ENCODE measurements at regions not wholly inside any gene's neighbourhood (a gene's known extent, or its start where the extent isn't known, plus 50 kb on each side); places are given as distances from the start of the nearest gene placed in this dataset.

- no peak overlapping the region for H3K27ac ChIP-seq (ENCODE audit: low read length)
- no peak overlapping the region for H3K4me3 ChIP-seq (ENCODE audit: low read depth in 1 of 2, low read length in 2 of 2)
- no peaks in the 10 kb centered on the region for H3K4me1 ChIP-seq (ENCODE audit: insufficient read depth, low read length)
- no peaks in the 10 kb centered on the region for H4K20me1 ChIP-seq (ENCODE audit: insufficient read depth, low read length)
- H2AFZ ChIP-seq (ENCODE audit: low read depth, low read length): no peak overlapping the region
- TF ChIP-seq CTCF (IDR thresholded peaks at IDR 0.05; ENCODE audit: borderline replicate concordance, extremely low read depth, low read length, poor library complexity, severe bottlenecking): no peak
- no peak for TF ChIP-seq EZH2 (IDR thresholded peaks at IDR 0.05; ENCODE audit: borderline replicate concordance, low read depth, low read length, severe bottlenecking)
- no peaks in the 10 kb centered on the region for H3K9me3 ChIP-seq (ENCODE audit: insufficient read depth, low read length, severe bottlenecking)
- DNase-seq: no peak
- H3K9ac ChIP-seq (ENCODE audit: low read depth, low read length): no peak overlapping the region
- no peak overlapping the region for H3K4me2 ChIP-seq (ENCODE audit: insufficient read depth, low read length)
- no peaks in the 10 kb centered on the region for H3K79me2 ChIP-seq (ENCODE audit: insufficient read depth, low read length)
- no peaks in the 10 kb centered on the region for H3K27me3 ChIP-seq (ENCODE audit: insufficient read depth, low read length, poor library complexity)
- no peak for ATAC-seq (ENCODE audit: insufficient read depth, low read depth)
- no peaks in the 10 kb centered on the region for H3K36me3 ChIP-seq (ENCODE audit: insufficient read depth, low read length)
Measured at GRCh38 chr1:163674236-163674635, 352.5 kb downstream of the NUF2 start.

GRCh38 chr1:163684785-163685184 lies 363.0 kb downstream of the NUF2 start:
- no peaks in the 10 kb centered on the region for H4K20me1 ChIP-seq (ENCODE audit: insufficient read depth, low read length)
- no peak overlapping the region for H3K27ac ChIP-seq (ENCODE audit: low read length)
- no peak for ATAC-seq (ENCODE audit: insufficient read depth, low read depth)
- no peak overlapping the region for H3K4me3 ChIP-seq (ENCODE audit: low read depth in 1 of 2, low read length in 2 of 2)
- H2AFZ ChIP-seq (ENCODE audit: low read depth, low read length): no peak overlapping the region
- H3K9me3 ChIP-seq (ENCODE audit: insufficient read depth, low read length, severe bottlenecking): peaks cover 6% of the 10 kb centered on the region
- no peaks in the 10 kb centered on the region for H3K79me2 ChIP-seq (ENCODE audit: insufficient read depth, low read length)
- H3K9ac ChIP-seq (ENCODE audit: low read depth, low read length): no peak overlapping the region
- H3K4me2 ChIP-seq (ENCODE audit: insufficient read depth, low read length): no peak overlapping the region
- H3K36me3 ChIP-seq (ENCODE audit: insufficient read depth, low read length): no peaks in the 10 kb centered on the region
- no peaks in the 10 kb centered on the region for H3K4me1 ChIP-seq (ENCODE audit: insufficient read depth, low read length)
- no peak for TF ChIP-seq CTCF (IDR thresholded peaks at IDR 0.05; ENCODE audit: borderline replicate concordance, extremely low read depth, low read length, poor library complexity, severe bottlenecking)
- no peaks in the 10 kb centered on the region for H3K27me3 ChIP-seq (ENCODE audit: insufficient read depth, low read length, poor library complexity)
- DNase-seq: no peak

- Histone ChIP-seq H3K27me3 (ENCODE audit: insufficient read depth, low read length, poor library complexity) (no peaks in the 10 kb centered on the region), H3K27ac (ENCODE audit: low read length) (no peak overlapping the region), H3K4me3 (ENCODE audit: low read depth in 1 of 2, low read length in 2 of 2) (no peak overlapping the region), H3K79me2 (ENCODE audit: insufficient read depth, low read length) (no peaks in the 10 kb centered on the region), H3K9me3 (ENCODE audit: insufficient read depth, low read length, severe bottlenecking) (no peaks in the 10 kb centered on the region), H3K4me2 (ENCODE audit: insufficient read depth, low read length) (no peak overlapping the region), H3K4me1 (ENCODE audit: insufficient read depth, low read length) (no peaks in the 10 kb centered on the region), H2AFZ (ENCODE audit: low read depth, low read length) (no peak overlapping the region), H3K36me3 (ENCODE audit: insufficient read depth, low read length) (no peaks in the 10 kb centered on the region), H3K9ac (ENCODE audit: low read depth, low read length) (no peak overlapping the region), H4K20me1 (ENCODE audit: insufficient read depth, low read length) (no peaks in the 10 kb centered on the region)
- TF ChIP-seq EZH2 (IDR thresholded peaks at IDR 0.05; ENCODE audit: borderline replicate concordance, low read depth, low read length, severe bottlenecking) (no peak), CTCF (IDR thresholded peaks at IDR 0.05; ENCODE audit: borderline replicate concordance, extremely low read depth, low read length, poor library complexity, severe bottlenecking) (no peak)
- DNase-seq (no peak), ATAC-seq (ENCODE audit: insufficient read depth, low read depth) (no peak)
Measured at GRCh38 chr1:163692266-163692665, 370.5 kb downstream of the NUF2 start.

GRCh38 chr1:163697137-163697536 lies 375.4 kb downstream of the NUF2 start:
- Histone ChIP-seq H3K27me3 (ENCODE audit: insufficient read depth, low read length, poor library complexity) (no peaks in the 10 kb centered on the region), H3K27ac (ENCODE audit: low read length) (no peak overlapping the region), H3K9me3 (ENCODE audit: insufficient read depth, low read length, severe bottlenecking) (no peaks in the 10 kb centered on the region), H3K4me1 (ENCODE audit: insufficient read depth, low read length) (no peaks in the 10 kb centered on the region), H3K36me3 (ENCODE audit: insufficient read depth, low read length) (no peaks in the 10 kb centered on the region), H4K20me1 (ENCODE audit: insufficient read depth, low read length) (no peaks in the 10 kb centered on the region), H2AFZ (ENCODE audit: low read depth, low read length) (no peak overlapping the region), H3K4me2 (ENCODE audit: insufficient read depth, low read length) (no peak overlapping the region), H3K9ac (ENCODE audit: low read depth, low read length) (no peak overlapping the region), H3K4me3 (ENCODE audit: low read depth in 1 of 2, low read length in 2 of 2) (no peak overlapping the region), H3K79me2 (ENCODE audit: insufficient read depth, low read length) (no peaks in the 10 kb centered on the region)
- no peak for TF ChIP-seq CTCF (IDR thresholded peaks at IDR 0.05; ENCODE audit: borderline replicate concordance, extremely low read depth, low read length, poor library complexity, severe bottlenecking)
- TF ChIP-seq EZH2 (IDR thresholded peaks at IDR 0.05; ENCODE audit: borderline replicate concordance, low read depth, low read length, severe bottlenecking): no peak
- ATAC-seq (ENCODE audit: insufficient read depth, low read depth) (no peak), DNase-seq (no peak)
